ENCODE measurements at regions not wholly inside any gene's neighbourhood (a gene's known extent, or its start where the extent isn't known, plus 50 kb on each side); places are given as distances from the start of the nearest gene placed in this dataset.

DNA sequence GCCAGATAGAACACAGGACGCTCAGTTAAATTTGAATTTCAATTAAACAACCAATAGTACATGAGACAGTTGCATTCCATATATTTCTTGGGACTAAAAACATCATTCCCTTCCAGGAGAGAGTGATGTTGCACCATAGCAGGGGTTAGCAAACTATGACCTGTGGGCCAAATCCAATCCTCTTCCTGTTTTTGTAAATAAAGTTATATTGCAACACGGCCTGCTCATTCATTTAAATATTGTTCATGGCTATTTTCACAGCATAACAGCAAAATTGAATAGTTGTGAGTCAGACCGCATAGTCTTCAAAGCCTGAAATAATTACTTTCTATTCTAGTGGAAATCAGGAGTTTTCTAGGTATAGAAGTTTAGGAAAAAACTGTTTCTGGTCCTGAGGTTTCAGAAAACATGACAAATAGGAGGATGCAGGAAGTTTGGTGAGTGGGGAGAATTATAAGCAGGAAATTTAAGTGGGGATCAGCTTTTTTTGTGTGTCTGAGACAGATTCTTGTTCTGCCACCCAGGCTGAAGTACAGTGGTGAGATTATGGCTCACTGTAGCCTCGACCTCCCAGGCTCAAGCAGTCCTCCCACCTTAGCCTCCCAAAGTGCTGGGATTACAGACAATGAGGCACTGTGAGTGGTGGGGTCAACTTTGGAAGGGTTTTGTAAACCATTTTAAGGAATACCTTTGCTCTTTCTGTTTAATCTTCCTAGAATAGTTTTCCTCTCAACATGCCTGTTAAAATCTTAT, 131.5 kb downstream of the SOCS6 start:
- TF ChIP-seq ZNF317 (CRISPR knock-in tag; IDR thresholded peaks at IDR 0.05; ENCODE audit: borderline replicate concordance, low read depth) (no peak), ESRRA (CRISPR knock-in tag; IDR thresholded peaks at IDR 0.05; ENCODE audit: borderline replicate concordance) (no peak), CBFB (CRISPR knock-in tag; IDR thresholded peaks at IDR 0.05; ENCODE audit: low read depth) (no peak)
- TF ChIP-seq, protein P1, sequence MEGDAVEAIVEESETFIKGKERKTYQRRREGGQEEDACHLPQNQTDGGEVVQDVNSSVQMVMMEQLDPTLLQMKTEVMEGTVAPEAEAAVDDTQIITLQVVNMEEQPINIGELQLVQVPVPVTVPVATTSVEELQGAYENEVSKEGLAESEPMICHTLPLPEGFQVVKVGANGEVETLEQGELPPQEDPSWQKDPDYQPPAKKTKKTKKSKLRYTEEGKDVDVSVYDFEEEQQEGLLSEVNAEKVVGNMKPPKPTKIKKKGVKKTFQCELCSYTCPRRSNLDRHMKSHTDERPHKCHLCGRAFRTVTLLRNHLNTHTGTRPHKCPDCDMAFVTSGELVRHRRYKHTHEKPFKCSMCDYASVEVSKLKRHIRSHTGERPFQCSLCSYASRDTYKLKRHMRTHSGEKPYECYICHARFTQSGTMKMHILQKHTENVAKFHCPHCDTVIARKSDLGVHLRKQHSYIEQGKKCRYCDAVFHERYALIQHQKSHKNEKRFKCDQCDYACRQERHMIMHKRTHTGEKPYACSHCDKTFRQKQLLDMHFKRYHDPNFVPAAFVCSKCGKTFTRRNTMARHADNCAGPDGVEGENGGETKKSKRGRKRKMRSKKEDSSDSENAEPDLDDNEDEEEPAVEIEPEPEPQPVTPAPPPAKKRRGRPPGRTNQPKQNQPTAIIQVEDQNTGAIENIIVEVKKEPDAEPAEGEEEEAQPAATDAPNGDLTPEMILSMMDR (IDR thresholded peaks at IDR 0.05) = no peak
